HL-60/S4 treated with phorbol 12-myristate 13-acetate at 8.2 ng/mL for 4 days and 3 days (cell line): ENCODE measurements at regions not wholly inside any gene's neighbourhood (a gene's known extent, or its start where the extent isn't known, plus 50 kb on each side); places are given as distances from the start of the nearest gene placed in this dataset.
"Not testable (repeated sequence)": the region's sequence is repeated elsewhere in the genome, so short reads cannot be mapped to it uniquely, and the experiment has no call there.

Experiments used
- in situ Hi-C: fragments of 300-500 bp; cut with MboI; formaldehyde crosslinking; loops from 2 replicates; pipeline ENCODE4 v1.15.0; 2022; ENCODE audit warnings: low sequenced_read_pairs

- in situ Hi-C loops = no loop called here
These were observed 432.1 kb upstream of the MDFIC2 start for GRCh38 chr3:70744536-70744935.

GRCh38 chr3:70743754-70744153, 431.3 kb upstream of the MDFIC2 start:
- in situ Hi-C loops = no loop called here

DNA sequence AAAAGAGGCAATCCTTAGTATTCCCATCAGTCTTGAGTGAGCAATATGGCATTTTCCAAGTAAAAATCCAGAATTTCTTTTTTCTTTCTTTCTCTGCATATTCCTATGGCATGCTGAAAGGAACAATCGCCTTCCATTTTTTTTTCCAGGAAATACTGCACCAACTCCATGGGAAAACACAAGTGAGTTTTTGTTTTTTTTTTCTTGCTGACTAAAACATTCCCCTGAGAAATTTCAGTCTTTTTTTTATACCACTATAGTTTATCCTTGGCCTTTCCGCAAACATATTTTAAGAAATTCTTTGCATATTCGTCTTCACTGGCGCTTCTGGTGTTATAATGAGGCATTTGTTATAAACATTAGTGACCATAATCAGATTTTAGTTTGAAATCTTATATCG, 429.6 kb upstream of the MDFIC2 start:
- in situ Hi-C loops = no loop called here

GRCh38 chr3:70740872-70741271, 428.4 kb upstream of the MDFIC2 start:
- in situ Hi-C loops = no loop called here

DNA sequence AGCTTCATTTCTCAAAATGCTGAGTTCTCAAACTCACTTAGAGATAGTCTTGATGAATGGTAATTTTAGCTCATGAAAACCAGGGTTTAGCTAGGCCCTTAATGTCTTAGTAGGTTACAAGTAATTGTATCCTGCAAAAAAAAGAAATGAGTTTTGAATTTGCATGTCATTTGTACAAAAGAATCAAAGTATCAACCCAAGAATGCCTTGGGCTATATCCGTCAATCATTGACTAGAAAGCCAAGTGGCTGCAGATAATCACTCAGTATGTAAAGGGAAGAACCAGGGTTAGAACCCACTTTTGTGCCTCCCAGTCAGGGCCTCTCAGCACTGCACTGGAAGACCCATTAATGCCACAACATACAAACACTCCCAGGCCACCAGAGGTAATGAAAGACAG, 427.6 kb upstream of the MDFIC2 start:
- in situ Hi-C loops = no loop called here

DNA sequence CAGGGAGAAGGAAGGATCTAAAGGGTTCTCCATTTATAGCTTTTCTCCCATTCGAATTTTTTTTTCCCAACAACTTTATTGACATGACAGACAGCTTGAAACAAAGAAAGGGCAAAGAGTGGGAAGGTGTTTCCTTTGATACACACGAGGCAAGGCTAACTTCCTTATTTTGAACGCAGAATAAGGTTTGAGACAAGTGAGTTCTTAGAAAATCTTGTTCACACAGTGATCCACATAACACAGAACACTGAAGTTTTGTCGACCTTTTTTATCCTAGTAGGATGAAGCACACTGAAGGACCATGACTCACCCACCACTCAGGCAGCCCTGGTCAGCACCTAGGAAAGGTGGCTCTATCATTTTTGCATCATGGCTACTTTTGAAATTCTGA, 425.8 kb upstream of the MDFIC2 start:
- in situ Hi-C loops = no loop called here

DNA sequence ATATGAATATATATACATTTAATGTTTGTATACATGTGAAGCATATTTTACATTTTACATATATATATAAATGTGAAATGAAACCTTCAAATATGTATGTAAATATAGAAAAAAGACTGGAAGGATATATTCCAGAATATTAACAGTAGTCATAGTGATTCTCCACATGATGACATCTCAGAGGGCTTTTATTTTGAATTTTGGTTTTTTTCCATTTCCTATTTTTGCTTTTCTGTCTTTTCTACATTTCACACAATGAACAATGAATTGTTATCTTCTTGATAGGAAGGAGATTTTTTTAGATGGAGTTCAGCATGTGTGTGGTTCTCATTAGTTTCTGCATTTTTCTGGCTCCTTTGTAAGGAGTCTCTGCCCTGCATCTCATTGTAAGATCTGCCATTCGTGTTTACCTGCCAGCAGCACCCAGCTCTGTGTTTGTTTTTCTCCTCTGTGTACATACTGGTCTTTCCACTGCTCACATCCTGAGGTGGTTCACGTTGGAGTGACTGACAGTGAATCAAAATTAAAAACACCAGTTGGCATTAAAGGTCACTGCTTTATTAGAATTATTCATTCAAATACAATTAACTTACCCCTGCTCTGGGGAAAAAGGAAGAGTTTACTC, 425.3 kb upstream of the MDFIC2 start:
- in situ Hi-C loops = no loop called here

DNA sequence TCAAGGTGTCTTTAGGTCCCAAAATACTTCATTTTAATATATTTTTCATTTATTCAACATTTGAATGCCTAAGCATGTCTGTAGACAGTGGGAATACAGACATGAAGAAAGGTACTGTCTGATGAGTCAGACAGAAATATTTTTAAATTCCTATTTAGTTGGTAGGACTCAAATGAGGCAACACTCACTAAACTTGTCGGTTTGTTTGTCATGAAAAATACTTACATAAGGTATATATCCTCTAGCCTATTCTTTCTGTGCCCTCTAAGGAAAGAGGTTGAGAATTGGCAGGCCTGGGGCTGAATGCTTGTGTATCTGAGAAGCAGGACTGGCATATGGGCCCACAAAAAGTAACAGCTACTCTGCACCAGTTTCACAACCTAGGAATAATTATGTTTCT, 423.6 kb upstream of the MDFIC2 start:
- in situ Hi-C loops = no loop called here

GRCh38 chr3:70734756-70735155, 422.3 kb upstream of the MDFIC2 start:
- in situ Hi-C loops = no loop called here

DNA sequence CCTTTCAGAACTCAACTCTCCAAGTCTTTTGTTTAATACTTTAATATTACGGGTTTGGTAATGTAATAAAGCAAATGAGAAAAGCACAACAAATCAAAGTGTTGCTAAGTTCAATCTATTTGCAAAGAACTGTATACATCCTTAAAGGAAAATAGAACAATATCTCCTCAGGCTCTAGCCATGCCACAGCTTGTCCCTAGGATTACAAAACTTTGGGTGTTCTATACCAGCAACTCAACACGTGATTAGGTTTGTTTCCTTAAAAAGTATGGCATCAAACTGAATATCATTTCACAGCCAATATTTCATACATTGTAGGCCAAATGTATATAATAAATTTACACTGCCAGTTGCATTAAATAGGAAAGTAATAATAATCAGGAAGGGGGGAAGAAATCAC, 418.6 kb upstream of the MDFIC2 start:
- in situ Hi-C loops = no loop called here

DNA sequence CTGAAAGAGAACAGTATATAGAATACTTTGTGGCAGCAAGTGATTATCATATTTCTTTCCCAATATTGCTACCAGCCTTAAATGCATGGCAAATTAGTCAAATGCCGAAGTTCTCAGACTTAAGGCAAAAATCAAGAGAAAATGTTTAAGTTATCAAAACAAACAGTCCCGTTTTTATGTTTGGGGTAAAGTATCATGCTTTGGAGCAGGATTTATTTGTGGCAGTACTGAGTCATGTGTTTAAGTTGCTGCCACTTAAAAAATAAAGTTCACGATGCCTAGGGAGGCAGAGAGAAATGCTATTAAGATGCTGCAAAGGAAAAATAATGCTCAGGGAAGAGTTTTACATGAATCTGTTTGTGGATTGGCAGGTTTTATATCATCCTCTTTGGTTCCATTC, 417.4 kb upstream of the MDFIC2 start:
- in situ Hi-C loops = no loop called here

DNA sequence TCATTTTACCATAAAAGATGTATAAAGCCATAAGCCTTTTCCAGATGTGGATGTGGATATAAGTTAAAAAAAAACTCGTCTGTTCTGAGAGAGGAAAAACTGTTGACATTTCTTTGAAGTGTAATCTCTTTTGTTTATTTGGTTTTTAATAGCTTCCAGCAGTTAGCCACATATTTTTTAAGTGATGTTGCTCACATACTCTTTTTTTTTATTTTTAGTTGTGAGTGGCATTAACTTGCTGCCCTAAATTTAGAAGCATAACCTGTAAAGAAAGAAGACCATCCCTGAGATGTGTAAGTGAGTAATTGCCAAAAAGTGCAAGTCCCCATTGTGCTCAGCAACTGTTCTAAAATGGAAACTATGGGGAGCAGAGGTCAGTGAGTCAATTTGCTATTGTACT, 415.9 kb upstream of the MDFIC2 start:
- in situ Hi-C loops = no loop called here

DNA sequence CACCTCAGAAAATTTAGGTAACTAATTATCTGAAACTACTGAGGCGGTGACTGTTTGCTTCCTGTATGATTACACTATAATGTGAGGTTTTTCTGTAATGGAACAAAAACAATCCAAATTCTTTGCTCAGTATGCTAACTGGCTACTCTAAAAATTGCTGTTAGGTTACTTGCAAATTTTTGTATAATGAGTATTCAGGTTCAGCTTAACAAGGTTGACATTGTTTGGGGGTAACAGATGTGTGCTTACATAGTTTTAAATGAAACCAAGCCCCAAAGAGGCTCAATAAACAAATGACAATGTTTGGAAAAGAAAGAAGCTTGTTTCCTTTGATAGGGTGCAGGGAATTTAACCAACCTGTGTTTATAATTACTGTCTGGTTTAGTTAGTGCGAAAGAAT, 414.5 kb upstream of the MDFIC2 start:
- in situ Hi-C loops = no loop called here

DNA sequence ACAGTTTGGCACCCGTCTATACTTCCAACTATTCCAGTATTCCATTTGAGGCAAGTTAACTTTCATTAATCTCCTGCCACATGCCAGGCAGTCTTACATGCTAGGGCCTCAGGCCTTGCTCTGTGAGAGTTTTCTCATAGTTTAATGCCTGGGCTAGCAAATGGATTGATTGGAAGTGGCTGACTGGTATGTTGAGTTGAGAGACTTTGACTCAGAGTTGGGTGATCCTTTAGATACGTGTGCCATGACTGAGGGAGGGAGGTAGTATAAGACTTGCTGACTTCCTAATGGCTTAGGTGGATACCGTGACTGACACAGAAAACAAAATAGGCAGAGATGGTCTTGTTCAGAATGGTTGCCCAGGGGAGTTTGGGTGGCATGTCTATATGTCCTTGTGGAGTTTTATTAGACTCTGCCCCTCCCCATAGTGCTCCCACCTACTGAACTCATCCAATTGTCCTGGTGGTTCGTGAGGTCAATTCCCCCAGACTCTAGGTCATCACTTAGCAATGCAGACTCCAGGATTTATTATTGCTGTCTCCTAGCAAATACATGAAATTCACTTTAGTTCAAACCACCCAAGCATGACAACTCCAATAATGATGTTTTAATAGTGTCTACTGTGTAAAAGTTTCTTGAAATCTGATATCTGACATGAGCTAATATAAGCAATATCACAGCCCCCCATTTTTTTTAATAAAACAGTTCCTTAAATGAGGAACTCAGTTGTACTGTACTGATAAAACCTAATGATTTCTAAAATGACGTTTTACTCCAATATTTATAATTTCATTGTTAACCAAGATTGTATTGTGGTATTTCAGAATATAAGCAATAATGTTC, 413.9 kb upstream of the MDFIC2 start:
- in situ Hi-C loops = no loop called here

GRCh38 chr3:70722018-70722417, 409.6 kb upstream of the MDFIC2 start:
- in situ Hi-C loops = no loop called here

DNA sequence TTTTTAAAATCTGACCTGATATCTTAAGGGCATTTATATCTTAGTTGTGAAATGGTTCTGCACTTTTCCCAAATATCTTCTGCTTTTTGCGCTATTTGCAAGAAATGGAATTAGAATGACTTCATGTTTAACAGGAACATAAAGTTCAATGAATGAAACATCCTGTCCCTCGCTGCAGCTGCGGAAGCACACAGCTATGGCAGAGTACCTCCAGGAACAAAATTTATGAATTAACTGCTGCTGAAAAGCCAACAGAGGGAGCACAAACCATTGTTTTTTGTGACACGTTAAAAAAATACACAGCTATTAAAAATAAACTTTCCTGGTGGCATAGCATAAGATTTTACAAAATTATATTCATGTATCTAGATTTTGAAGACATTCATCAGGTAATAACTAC, 404.4 kb upstream of the MDFIC2 start:
- in situ Hi-C loops = no loop called here

GRCh38 chr3:70712449-70713082, 400.1 kb upstream of the MDFIC2 start:
- in situ Hi-C loops = no loop called here

DNA sequence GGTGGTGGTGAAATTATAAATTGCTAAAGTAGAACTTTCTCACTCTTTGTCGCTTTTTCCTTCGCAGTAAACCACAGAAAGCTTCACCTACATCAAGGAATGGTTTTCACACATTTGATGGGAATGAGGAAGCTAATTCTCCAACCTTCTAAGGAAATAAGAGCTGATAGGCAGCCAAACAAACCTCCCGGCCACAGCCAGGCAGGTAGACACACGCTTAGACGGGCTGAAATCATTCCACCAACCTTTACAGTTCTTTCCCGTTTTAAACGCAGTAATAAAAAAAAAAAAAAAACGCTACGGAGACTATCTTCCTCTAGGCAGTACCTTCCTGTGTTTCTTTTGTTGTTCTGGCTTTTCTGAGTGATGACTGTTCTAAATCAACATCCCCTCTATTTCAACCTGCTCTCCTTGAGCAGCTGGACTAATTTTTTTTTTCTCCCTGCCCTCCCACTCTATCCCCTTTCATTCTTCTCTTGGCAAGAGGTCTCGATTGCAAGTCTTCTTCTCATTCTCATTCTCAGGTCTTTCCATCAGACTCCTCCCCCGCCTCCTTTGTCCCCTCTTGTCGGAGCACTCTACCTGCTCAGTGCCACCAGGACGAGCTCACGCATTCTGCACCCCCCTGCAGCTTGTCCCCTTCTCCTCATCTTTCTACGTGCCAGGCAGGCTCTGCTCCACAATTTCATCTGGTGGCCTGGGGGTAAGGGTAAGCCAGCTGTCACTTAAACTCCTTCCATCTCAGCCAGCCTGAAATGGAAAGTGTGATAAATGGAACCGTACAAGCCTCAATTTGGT, 391.1 kb upstream of the MDFIC2 start:
- in situ Hi-C loops = no loop called here

DNA sequence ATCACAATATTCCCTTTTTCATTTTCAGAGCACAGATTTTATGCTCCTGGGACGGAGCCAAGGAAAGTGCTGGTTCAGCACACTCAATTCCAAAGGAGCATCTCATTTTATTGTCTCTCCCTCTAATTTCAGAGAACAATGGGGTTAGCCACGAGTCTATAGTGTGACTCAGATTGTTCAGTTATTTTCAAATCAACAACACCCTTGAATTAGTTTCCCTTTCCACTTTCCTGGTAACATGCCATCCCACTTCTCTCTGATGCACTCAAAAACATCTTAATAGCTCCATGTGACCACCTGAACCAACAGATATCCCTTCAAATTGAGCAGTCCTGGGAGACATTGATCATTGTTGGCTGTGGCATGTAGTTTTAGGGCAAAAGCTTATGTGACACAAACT, 389.7 kb upstream of the MDFIC2 start:
- in situ Hi-C loops = no loop called here

GRCh38 chr3:70684701-70685100, 372.3 kb upstream of the MDFIC2 start:
- in situ Hi-C loops = no loop called here

DNA sequence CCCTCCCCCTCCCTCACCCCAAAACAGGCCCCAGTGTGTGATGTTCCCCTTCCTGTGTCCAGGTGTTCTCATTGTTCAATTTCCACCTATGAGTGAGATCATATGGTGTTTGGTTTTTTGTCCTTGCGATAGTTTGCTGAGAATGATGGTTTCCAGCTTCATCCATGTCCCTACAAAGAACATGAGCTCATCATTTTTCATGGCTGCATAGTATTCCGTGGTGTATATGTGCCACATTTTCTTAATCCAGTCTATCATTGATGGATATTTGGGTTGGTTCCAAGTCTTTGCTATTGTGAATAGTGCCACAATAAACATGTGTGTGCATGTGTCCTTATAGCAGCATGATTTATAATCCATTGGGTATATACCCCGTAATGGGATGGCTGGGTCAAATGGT, 363.4 kb upstream of the MDFIC2 start:
- in situ Hi-C loops = not testable (repeated sequence)
